ENCODE measurements at regions not wholly inside any gene's neighbourhood (a gene's known extent, or its start where the extent isn't known, plus 50 kb on each side); places are given as distances from the start of the nearest gene placed in this dataset.

DNA sequence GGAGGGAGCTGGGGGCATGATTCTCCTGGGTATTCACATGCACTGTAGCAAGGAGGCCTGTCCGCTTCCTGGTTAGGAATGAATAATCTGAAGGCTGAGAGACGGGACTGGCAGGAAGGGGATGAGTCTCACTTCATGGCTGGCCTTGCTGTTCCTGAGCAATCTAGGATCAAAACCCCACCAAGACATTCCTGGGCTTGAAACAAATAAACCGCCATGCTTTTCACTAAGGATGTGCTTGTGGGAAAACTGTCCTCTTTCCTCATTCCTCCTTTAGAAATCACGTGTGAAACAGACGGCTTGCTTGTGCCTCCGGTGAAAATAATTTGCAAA lies 132.8 kb downstream of the MACROH2A1 start:
- intact Hi-C loops (cut with DNase I; ENCODE audit: low total_unique reads) (loop anchor here (10.0 kb wide), 1 partner anchor 211 kb away; no protein-coding TSS in a partner anchor), in situ Hi-C loops (cut with MboI; ENCODE audit: low sequenced_read_pairs in 4 of 4) (no loop called here)
- ATAC-seq, result no peak
- Histone ChIP-seq H3K4me3 (no peak overlapping the region), H3K9me3 (no peaks in the 10 kb centered on the region), H3K27me3 (no peaks in the 10 kb centered on the region), H3K36me3 (no peaks in the 10 kb centered on the region), H3K4me1 (peaks cover 15 to 21% of the 10 kb centered on the region in 2 donors), H3K27ac (no peak overlapping the region)
- TF ChIP-seq, protein P1, sequence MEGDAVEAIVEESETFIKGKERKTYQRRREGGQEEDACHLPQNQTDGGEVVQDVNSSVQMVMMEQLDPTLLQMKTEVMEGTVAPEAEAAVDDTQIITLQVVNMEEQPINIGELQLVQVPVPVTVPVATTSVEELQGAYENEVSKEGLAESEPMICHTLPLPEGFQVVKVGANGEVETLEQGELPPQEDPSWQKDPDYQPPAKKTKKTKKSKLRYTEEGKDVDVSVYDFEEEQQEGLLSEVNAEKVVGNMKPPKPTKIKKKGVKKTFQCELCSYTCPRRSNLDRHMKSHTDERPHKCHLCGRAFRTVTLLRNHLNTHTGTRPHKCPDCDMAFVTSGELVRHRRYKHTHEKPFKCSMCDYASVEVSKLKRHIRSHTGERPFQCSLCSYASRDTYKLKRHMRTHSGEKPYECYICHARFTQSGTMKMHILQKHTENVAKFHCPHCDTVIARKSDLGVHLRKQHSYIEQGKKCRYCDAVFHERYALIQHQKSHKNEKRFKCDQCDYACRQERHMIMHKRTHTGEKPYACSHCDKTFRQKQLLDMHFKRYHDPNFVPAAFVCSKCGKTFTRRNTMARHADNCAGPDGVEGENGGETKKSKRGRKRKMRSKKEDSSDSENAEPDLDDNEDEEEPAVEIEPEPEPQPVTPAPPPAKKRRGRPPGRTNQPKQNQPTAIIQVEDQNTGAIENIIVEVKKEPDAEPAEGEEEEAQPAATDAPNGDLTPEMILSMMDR (IDR thresholded peaks at IDR 0.05 in 4 of 5, conservative IDR thresholded peaks at IDR 0.05 in 1 of 5), result no peak
- TF ChIP-seq POLR2A (IDR thresholded peaks at IDR 0.05), result no peak
- DNase-seq, result no peak

DNA sequence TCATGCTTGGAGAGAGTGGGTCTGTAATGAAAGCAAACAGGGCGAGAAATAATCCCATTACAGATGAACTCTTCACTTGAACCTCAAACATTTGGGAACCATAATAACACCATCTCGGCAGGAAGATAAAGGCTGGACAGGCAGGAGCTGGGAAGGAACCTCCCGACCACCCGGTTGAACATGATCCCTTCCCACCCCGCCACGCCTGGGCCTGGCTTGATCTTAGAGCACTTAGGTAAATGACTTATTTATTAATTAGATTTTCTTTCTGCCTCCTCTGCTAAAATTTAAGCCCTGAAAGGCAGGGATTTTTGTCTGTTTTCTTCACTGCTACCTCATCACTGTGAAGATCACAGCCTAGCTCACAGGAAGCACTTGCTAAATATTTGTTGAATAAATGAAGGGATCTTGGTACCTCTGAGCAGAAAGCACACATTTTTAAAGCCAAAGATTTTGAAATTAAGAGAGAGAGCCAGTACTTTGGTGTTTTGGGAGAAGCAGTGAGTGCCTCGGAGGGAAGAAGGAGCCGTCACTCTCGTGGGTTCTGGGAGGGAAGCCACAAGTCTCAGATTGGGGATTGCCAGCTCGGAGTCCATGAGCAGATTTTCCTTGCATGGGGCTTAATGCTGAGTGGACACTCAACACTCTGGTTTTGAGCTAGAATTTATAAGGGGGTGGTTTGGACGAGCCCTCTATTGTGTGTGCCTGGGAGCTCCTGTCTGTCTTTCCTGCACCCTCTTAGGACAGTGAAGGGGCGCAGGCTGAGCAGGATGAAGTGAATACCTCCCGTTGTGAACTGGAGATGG lies 133.3 kb downstream of the MACROH2A1 start:
- DNase-seq (no peak), ATAC-seq (no peak)
- in situ Hi-C loops (cut with MboI; ENCODE audit: low sequenced_read_pairs in 4 of 4) (no loop called here), intact Hi-C loops (cut with DNase I; ENCODE audit: low total_unique reads) (loop anchor here (10.0 kb wide), 1 partner anchor 211 kb away; no protein-coding TSS in a partner anchor)
- H3K4me3 ChIP-seq, result no peak overlapping the region
- TF ChIP-seq, protein P1 (IDR thresholded peaks at IDR 0.05 in 4 of 5, conservative IDR thresholded peaks at IDR 0.05 in 1 of 5), result no peak
- no peak for TF ChIP-seq POLR2A (IDR thresholded peaks at IDR 0.05)
- no peaks in the 10 kb centered on the region for H3K27me3 ChIP-seq
- H3K27ac ChIP-seq, result peak overlapping the region in 1 of 4 donors; percentile 26
- H3K9me3 ChIP-seq, result no peaks in the 10 kb centered on the region
- no peaks in the 10 kb centered on the region for H3K36me3 ChIP-seq
- H3K4me1 ChIP-seq, result peaks cover 13 to 16% of the 10 kb centered on the region in 2 donors

DNA sequence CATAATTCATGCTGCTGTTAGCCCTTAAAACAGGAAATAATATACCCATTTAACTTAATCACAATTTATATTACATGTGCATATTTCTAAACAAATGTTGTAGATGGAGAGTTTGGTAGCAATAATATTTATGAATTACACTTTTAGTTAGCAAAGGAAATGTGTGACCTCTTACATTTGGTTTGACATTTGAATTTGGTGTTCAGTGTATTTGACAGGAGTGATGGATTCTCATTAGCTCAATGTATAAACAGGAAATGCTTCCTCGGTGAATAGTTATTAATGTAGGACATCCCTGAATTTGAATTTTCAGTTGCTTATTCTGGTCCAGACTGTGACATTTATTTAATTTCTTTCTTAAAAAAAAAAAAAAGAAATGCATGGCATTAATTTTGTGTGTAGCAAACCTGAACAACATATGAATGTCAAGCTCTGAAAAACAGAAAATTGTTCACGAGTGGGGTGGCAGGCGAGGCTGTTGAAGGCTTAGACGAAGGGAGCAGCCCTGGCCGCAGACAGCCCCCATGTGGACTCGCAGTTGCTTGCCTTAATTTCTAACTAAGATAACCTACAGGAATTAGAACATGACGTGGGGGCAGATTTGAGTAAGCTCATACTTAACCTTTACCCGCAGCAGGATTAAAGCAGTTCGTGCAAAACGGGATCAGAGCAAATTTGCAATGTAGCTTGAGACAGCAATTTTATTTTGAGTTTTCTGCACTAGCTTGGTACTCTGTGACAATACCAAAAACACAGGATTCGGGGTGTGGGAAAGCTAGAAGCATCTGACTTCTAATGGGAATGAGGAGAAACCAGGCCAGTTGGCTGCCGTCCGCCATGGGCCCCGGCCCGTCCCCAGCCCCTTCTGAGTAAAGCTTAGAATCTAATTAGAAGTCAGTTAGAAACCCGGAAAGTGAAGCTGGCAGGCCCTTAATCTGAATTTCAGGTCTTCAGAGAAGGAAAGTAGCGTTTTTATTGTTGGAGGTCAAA lies 134.3 kb downstream of the MACROH2A1 start:
- no peaks in the 10 kb centered on the region for H3K36me3 ChIP-seq
- no peak overlapping the region for H3K4me3 ChIP-seq
- no peak for ATAC-seq
- TF ChIP-seq, protein P1 (IDR thresholded peaks at IDR 0.05 in 4 of 5, conservative IDR thresholded peaks at IDR 0.05 in 1 of 5), result no peak
- TF ChIP-seq POLR2A (IDR thresholded peaks at IDR 0.05), result no peak
- H3K9me3 ChIP-seq, result no peaks in the 10 kb centered on the region
- peaks cover 5 to 8% of the 10 kb centered on the region in 2 donors for H3K4me1 ChIP-seq
- in situ Hi-C loops (cut with MboI; ENCODE audit: low sequenced_read_pairs in 4 of 4) (no loop called here), intact Hi-C loops (cut with DNase I; ENCODE audit: low total_unique reads) (loop anchor here (10.0 kb wide), 1 partner anchor 210 kb away; no protein-coding TSS in a partner anchor)
- no peaks in the 10 kb centered on the region for H3K27me3 ChIP-seq
- no peak for DNase-seq
- H3K27ac ChIP-seq, result peak overlapping the region in 1 of 4 donors; percentile 74

DNA sequence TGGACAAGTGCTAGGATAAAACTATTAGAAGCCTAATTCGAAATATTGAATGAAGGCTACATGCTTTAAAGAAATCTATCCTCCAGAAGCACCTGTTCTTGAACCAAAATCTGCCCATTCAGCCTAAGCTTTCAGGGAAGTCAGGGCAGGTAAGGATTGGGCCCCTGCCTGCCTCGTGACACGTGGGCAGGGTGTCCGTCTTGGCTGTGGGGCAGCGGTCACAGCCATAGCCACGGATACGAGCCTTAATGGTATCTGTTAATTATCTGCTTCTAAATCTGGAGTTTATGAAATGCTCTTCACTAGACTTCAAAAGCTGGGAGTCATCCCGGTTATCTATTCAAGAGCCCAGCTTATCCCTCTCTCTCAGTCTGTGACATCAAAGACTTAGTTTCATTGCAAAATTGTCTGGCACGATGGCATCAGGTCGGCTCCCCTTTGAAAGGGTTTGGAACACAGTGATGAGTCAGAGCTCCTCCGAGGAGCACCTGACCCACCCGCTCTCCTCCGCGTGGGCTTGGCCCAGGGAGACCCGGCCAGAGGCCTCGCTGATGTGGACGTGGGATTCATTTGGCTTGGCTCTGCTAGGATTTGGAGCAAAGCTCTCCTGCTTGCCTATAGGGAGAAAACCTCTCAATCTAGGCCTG lies 135.9 kb downstream of the MACROH2A1 start:
- peak overlapping the region; percentile 41 to 74 (median 46) for H3K27ac ChIP-seq
- ATAC-seq (peak; percentile 91 to 92), DNase-seq (peak in 1 of 2 donors; percentile 62)
- H3K36me3 ChIP-seq, result no peaks in the 10 kb centered on the region
- H3K27me3 ChIP-seq, result no peaks in the 10 kb centered on the region
- TF ChIP-seq, protein P1 (IDR thresholded peaks at IDR 0.05 in 4 of 5, conservative IDR thresholded peaks at IDR 0.05 in 1 of 5), result no peak
- TF ChIP-seq POLR2A (IDR thresholded peaks at IDR 0.05), result peak in 1 of 2 donors; percentile 23
- intact Hi-C loops (cut with DNase I; ENCODE audit: low total_unique reads) (loop anchor here (10.0 kb wide), 1 partner anchor 208 kb away; no protein-coding TSS in a partner anchor), in situ Hi-C loops (cut with MboI; ENCODE audit: low sequenced_read_pairs in 4 of 4) (no loop called here)
- H3K9me3 ChIP-seq, result no peaks in the 10 kb centered on the region
- H3K4me1 ChIP-seq, result peaks cover 0 to 3% of the 10 kb centered on the region in 2 donors
- H3K4me3 ChIP-seq, result no peak overlapping the region
